Daoy (cell line): ENCODE measurements at regions not wholly inside any gene's neighbourhood (a gene's known extent, or its start where the extent isn't known, plus 50 kb on each side); places are given as distances from the start of the nearest gene placed in this dataset.
"Not testable (repeated sequence)": the region's sequence is repeated elsewhere in the genome, so short reads cannot be mapped to it uniquely, and the experiment has no call there.

Experiments used
- DNase-seq: peaks from one replicate; pipeline ENCODE4 v3.0.0-alpha.2; 2015; ENCODE audit warnings: low read depth

- no peak for DNase-seq
Observed at GRCh38 chr4:123600987-123601904, 204.7 kb downstream of the SPRY1 start.

GRCh38 chr4:123602007-123602406, 205.4 kb downstream of the SPRY1 start:
- DNase-seq: no peak

GRCh38 chr4:123603165-123603564, 206.6 kb downstream of the SPRY1 start:
- DNase-seq: peak; percentile 37

- not testable (repeated sequence) for DNase-seq
Observed at GRCh38 chr4:123605797-123606196, 209.2 kb downstream of the SPRY1 start.

GRCh38 chr4:123606336-123606735, 209.7 kb downstream of the SPRY1 start:
- no peak for DNase-seq

- DNase-seq: no peak
Observed at GRCh38 chr4:123606946-123607542, 210.4 kb downstream of the SPRY1 start.

- DNase-seq: no peak
Observed at GRCh38 chr4:123609829-123610228, 213.2 kb downstream of the SPRY1 start.

- DNase-seq: peak; percentile 0
Observed at GRCh38 chr4:123613586-123614344, 217.2 kb downstream of the SPRY1 start.

GRCh38 chr4:123615901-123616300, 219.3 kb downstream of the SPRY1 start:
- DNase-seq: no peak

GRCh38 chr4:123616951-123617461, 220.4 kb downstream of the SPRY1 start:
- DNase-seq: no peak

GRCh38 chr4:123617791-123618190, 221.2 kb downstream of the SPRY1 start:
- no peak for DNase-seq

GRCh38 chr4:123618606-123619005, 222.0 kb downstream of the SPRY1 start:
- DNase-seq: no peak

GRCh38 chr4:123619326-123619725, 222.7 kb downstream of the SPRY1 start:
- DNase-seq: no peak

GRCh38 chr4:123619895-123620294, 223.3 kb downstream of the SPRY1 start:
- DNase-seq: no peak

- peak; percentile 68 for DNase-seq
Observed at GRCh38 chr4:123621072-123621705, 224.6 kb downstream of the SPRY1 start.

GRCh38 chr4:123622572-123622971, 226.0 kb downstream of the SPRY1 start:
- no peak for DNase-seq

GRCh38 chr4:123623611-123624010, 227.0 kb downstream of the SPRY1 start:
- DNase-seq: no peak

- no peak for DNase-seq
Observed at GRCh38 chr4:123624959-123625358, 228.4 kb downstream of the SPRY1 start.

- DNase-seq: no peak
Observed at GRCh38 chr4:123628288-123628687, 231.7 kb downstream of the SPRY1 start.

- DNase-seq: no peak
Observed at GRCh38 chr4:123631786-123632692, 235.4 kb downstream of the SPRY1 start.

GRCh38 chr4:123632693-123633030, 236.1 kb downstream of the SPRY1 start:
- DNase-seq: no peak
